ENCODE measurements at regions not wholly inside any gene's neighbourhood (a gene's known extent, or its start where the extent isn't known, plus 50 kb on each side); places are given as distances from the start of the nearest gene placed in this dataset.

DNA sequence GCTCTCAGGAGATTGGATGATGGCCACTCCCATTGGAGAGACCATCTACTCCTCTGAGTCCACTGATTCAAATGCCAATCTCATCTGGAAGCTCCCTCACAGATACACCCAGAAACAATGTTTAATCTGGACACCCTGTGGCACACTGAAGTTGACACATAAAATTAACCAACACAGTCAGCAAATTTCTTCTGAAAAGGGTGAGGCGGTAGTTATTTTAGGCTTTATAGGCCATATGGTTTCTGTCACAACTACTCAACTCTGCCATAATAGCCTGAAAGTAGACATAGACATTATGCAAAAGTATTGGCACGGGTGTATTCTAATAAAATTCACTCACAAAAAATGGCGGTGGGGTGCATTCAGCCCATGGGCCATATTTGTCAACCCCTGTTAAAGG lies 244.5 kb upstream of the VLDLR start:
- no peaks in the 10 kb centered on the region for H3K27me3 ChIP-seq (ENCODE audit: control insufficient read depth, insufficient read depth, low read length)
- no peak overlapping the region for H3K4me3 ChIP-seq (ENCODE audit: low read depth, low read length)
- FAIRE-seq (no peak), DNase-seq (ENCODE audit: low read depth) (no peak)
- TF ChIP-seq, protein P1, sequence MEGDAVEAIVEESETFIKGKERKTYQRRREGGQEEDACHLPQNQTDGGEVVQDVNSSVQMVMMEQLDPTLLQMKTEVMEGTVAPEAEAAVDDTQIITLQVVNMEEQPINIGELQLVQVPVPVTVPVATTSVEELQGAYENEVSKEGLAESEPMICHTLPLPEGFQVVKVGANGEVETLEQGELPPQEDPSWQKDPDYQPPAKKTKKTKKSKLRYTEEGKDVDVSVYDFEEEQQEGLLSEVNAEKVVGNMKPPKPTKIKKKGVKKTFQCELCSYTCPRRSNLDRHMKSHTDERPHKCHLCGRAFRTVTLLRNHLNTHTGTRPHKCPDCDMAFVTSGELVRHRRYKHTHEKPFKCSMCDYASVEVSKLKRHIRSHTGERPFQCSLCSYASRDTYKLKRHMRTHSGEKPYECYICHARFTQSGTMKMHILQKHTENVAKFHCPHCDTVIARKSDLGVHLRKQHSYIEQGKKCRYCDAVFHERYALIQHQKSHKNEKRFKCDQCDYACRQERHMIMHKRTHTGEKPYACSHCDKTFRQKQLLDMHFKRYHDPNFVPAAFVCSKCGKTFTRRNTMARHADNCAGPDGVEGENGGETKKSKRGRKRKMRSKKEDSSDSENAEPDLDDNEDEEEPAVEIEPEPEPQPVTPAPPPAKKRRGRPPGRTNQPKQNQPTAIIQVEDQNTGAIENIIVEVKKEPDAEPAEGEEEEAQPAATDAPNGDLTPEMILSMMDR (IDR thresholded peaks at IDR 0.05; ENCODE audit: insufficient read depth, low read length, severe bottlenecking), result no peak
- no peaks in the 10 kb centered on the region for H3K36me3 ChIP-seq (ENCODE audit: control insufficient read depth, insufficient read depth, low read length)

DNA sequence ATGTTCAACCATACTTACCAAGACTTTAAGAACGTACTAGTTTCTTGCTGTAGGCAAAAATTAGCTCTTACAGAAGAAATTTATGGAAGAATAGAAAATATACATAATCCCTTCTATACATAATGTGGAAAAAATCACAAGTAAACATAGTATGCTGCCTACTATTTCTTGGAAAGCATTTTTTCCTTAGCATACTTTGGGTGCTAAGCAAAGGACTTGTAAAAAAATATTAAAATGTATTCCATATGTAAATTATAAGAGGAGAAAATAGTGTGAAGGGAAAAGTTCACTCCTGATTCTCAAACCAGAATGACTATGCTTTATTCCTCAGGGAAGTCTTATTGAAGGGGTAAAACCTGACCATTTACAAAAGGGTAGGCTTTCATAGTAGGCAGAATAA lies 243.8 kb upstream of the VLDLR start:
- H3K4me3 ChIP-seq (ENCODE audit: low read depth, low read length), result no peak overlapping the region
- no peaks in the 10 kb centered on the region for H3K27me3 ChIP-seq (ENCODE audit: control insufficient read depth, insufficient read depth, low read length)
- no peak for FAIRE-seq
- H3K36me3 ChIP-seq (ENCODE audit: control insufficient read depth, insufficient read depth, low read length), result no peaks in the 10 kb centered on the region
- TF ChIP-seq, protein P1 (IDR thresholded peaks at IDR 0.05; ENCODE audit: insufficient read depth, low read length, severe bottlenecking), result no peak
- DNase-seq (ENCODE audit: low read depth), result no peak

DNA sequence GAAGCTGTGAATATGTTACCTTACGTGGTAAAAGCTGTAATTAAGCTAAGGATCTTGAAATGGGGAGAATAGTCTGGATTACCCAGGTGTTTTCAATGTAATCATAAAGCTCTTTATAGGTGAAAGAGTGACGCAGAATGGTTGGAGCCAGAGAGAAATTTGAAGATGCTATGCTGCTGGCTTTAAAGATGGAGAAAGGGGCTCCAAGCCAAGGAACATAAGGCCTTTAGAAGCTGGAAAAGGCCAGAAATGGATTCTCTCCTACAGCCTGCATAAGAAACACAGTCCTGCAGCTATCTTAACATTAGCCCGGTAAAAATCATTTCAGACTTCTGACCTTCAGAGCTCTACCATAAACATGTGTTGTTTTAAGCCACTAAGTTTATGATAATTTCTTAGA lies 243.3 kb upstream of the VLDLR start:
- FAIRE-seq (no peak), DNase-seq (ENCODE audit: low read depth) (no peak)
- Histone ChIP-seq H3K36me3 (ENCODE audit: control insufficient read depth, insufficient read depth, low read length) (no peaks in the 10 kb centered on the region), H3K4me3 (ENCODE audit: low read depth, low read length) (no peak overlapping the region), H3K27me3 (ENCODE audit: control insufficient read depth, insufficient read depth, low read length) (no peaks in the 10 kb centered on the region)
- TF ChIP-seq, protein P1 (IDR thresholded peaks at IDR 0.05; ENCODE audit: insufficient read depth, low read length, severe bottlenecking), result no peak

DNA sequence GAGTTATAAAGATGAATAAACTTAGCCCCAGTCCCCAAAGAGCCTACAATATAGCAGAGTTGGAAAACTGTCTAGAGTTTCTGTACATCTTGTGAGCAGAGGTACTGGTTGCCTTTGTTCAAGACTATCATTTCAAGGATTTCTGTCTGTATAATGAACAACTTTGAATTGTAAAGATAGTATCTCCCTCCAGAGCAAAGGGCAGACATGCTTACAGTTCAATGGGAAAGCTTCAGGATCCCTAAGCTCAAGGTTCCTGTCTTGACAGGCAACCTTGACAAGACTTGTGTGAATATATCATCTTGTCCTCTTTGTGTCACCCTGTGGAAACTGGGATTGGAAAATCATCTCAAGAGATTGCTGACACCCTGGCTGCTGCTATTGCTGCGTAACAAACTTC lies 242.8 kb upstream of the VLDLR start:
- Histone ChIP-seq H3K4me3 (ENCODE audit: low read depth, low read length) (no peak overlapping the region), H3K27me3 (ENCODE audit: control insufficient read depth, insufficient read depth, low read length) (no peaks in the 10 kb centered on the region), H3K36me3 (ENCODE audit: control insufficient read depth, insufficient read depth, low read length) (no peaks in the 10 kb centered on the region)
- no peak for DNase-seq (ENCODE audit: low read depth)
- TF ChIP-seq, protein P1 (IDR thresholded peaks at IDR 0.05; ENCODE audit: insufficient read depth, low read length, severe bottlenecking), result no peak
- no peak for FAIRE-seq

DNA sequence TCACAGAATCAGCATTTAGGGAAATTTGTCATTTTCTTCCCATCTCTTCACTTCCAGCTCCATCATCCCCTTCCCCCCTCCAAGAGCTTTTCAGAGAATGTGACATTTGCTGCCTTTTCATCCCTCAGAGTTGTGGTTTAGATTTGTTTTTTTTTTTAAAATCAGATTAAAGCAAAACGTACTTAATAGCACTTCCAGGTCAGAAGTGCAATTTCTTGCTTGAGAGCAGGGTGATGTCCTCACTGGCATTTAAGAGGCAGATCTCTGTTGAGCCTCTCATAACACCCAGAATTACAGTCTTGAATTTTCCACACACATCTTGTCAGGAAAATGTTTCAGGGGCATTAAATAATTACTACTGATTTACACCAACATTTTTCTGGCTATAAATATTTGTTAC lies 236.8 kb upstream of the VLDLR start:
- no peak for DNase-seq (ENCODE audit: low read depth)
- TF ChIP-seq, protein P1 (IDR thresholded peaks at IDR 0.05; ENCODE audit: insufficient read depth, low read length, severe bottlenecking), result no peak
- no peaks in the 10 kb centered on the region for H3K27me3 ChIP-seq (ENCODE audit: control insufficient read depth, insufficient read depth, low read length)
- no peak overlapping the region for H3K4me3 ChIP-seq (ENCODE audit: low read depth, low read length)
- no peaks in the 10 kb centered on the region for H3K36me3 ChIP-seq (ENCODE audit: control insufficient read depth, insufficient read depth, low read length)
- no peak for FAIRE-seq

DNA sequence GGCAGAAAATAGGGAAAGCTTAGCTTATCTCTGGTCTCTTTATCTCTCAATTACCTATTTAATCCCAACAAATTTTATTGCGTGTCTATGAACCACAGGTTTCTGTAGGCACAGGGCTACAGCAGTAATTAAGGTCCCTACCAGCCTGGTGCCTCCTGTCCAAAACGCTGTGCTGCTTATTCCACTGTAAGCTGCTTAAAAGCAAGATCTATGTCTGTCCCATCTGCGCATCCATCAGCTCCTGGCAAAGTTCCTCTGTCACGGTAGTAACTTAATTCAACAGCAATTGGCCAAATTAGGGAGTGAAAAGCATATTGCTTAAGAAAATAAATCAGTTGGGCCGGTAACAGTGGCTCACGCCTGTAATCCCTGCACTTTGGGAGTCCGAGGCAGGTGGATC lies 235.8 kb upstream of the VLDLR start:
- Histone ChIP-seq H3K4me3 (ENCODE audit: low read depth, low read length) (no peak overlapping the region), H3K36me3 (ENCODE audit: control insufficient read depth, insufficient read depth, low read length) (no peaks in the 10 kb centered on the region), H3K27me3 (ENCODE audit: control insufficient read depth, insufficient read depth, low read length) (no peaks in the 10 kb centered on the region)
- FAIRE-seq, result no peak
- TF ChIP-seq, protein P1 (IDR thresholded peaks at IDR 0.05; ENCODE audit: insufficient read depth, low read length, severe bottlenecking), result no peak
- DNase-seq (ENCODE audit: low read depth), result no peak
